ENCODE measurements at regions not wholly inside any gene's neighbourhood (a gene's known extent, or its start where the extent isn't known, plus 50 kb on each side); places are given as distances from the start of the nearest gene placed in this dataset.

GRCh38 chr12:92544322-92544721 is 158.5 kb upstream of the PLEKHG7 start:
- peak overlapping the region; percentile 63 for H2AFZ ChIP-seq (ENCODE audit: low read length)
- H3K36me3 ChIP-seq (ENCODE audit: insufficient read depth, low read length): no peaks in the 10 kb centered on the region
- H3K4me2 ChIP-seq (ENCODE audit: low read length): peak overlapping the region; percentile 53
- BruUV-seq (replicated peaks): no TSS peak
- H3K79me2 ChIP-seq (ENCODE audit: insufficient read depth, low read depth, low read length): no peaks in the 10 kb centered on the region
- H3K27ac ChIP-seq (ENCODE audit: low read depth, low read length, poor library complexity, severe bottlenecking): peak overlapping the region; percentile 6
- H3K9me2 ChIP-seq (ENCODE audit: insufficient read depth, low read length): no peaks in the 10 kb centered on the region
- TF ChIP-seq CTCF (conservative IDR thresholded peaks at IDR 0.05; ENCODE audit: low read length): no peak
- TF ChIP-seq EZH2phosphoT487 (IDR thresholded peaks at IDR 0.05; ENCODE audit: borderline replicate concordance, low read depth, low read length): no peak
- H4K20me1 ChIP-seq (ENCODE audit: insufficient read depth, low read length): no peaks in the 10 kb centered on the region
- CTCF ChIA-PET (ENCODE audit: unreplicated experiment): no interaction called here
- H3K4me3 ChIP-seq (ENCODE audit: low read depth, low read length, poor library complexity, severe bottlenecking): no peak overlapping the region
- intact Hi-C loops (cut with micrococcal nuclease; ENCODE audit: unreplicated experiment): no loop called here
- peaks cover 67% of the 10 kb centered on the region for H3K4me1 ChIP-seq (ENCODE audit: insufficient read depth, low read length, poor library complexity, severe bottlenecking)
- no peaks in the 10 kb centered on the region; the same call in 1 of the 2 replicates for H3K9me3 ChIP-seq (ENCODE audit: low read length)
- no peak for DNase-seq (ENCODE audit: low spot score)
- POLR2A ChIA-PET: interaction anchor here (0.7 to 2.0 kb wide), 9 partner anchors 18 to 318 kb away, joined by 3 to 9 read pairs (median 4); no protein-coding TSS in a partner anchor

- Histone ChIP-seq H3K9me2 (ENCODE audit: insufficient read depth, low read length) (no peaks in the 10 kb centered on the region), H4K20me1 (ENCODE audit: insufficient read depth, low read length) (no peaks in the 10 kb centered on the region), H2AFZ (ENCODE audit: low read length) (peak overlapping the region; percentile 63), H3K4me3 (ENCODE audit: low read depth, low read length, poor library complexity, severe bottlenecking) (no peak overlapping the region), H3K27ac (ENCODE audit: low read depth, low read length, poor library complexity, severe bottlenecking) (peak overlapping the region; percentile 6), H3K9me3 (ENCODE audit: low read length) (no peaks in the 10 kb centered on the region; the same call in 1 of the 2 replicates), H3K4me2 (ENCODE audit: low read length) (peak overlapping the region; percentile 53), H3K79me2 (ENCODE audit: insufficient read depth, low read depth, low read length) (no peaks in the 10 kb centered on the region), H3K36me3 (ENCODE audit: insufficient read depth, low read length) (no peaks in the 10 kb centered on the region), H3K4me1 (ENCODE audit: insufficient read depth, low read length, poor library complexity, severe bottlenecking) (peaks cover 72% of the 10 kb centered on the region)
- ChIA-PET CTCF (ENCODE audit: unreplicated experiment) (interaction anchor here (0.6 kb wide), 1 partner anchor 10 kb away, joined by 3 read pairs; no protein-coding TSS in a partner anchor), POLR2A (interaction anchor here (0.7 to 2.0 kb wide), 7 partner anchors 18 to 317 kb away, joined by 3 to 9 read pairs (median 4); no protein-coding TSS in a partner anchor)
- peak; percentile 44 for DNase-seq (ENCODE audit: low spot score)
- TF ChIP-seq CTCF (conservative IDR thresholded peaks at IDR 0.05; ENCODE audit: low read length) (no peak), EZH2phosphoT487 (IDR thresholded peaks at IDR 0.05; ENCODE audit: borderline replicate concordance, low read depth, low read length) (no peak)
- BruUV-seq (replicated peaks): no TSS peak
- intact Hi-C loops (cut with micrococcal nuclease; ENCODE audit: unreplicated experiment): no loop called here
Measured at GRCh38 chr12:92543840-92544239, 158.9 kb upstream of the PLEKHG7 start.

- Histone ChIP-seq H3K4me1 (ENCODE audit: insufficient read depth, low read length, poor library complexity, severe bottlenecking) (peaks cover 77% of the 10 kb centered on the region), H2AFZ (ENCODE audit: low read length) (peak overlapping the region; percentile 63; the same call in 1 of the 2 replicates), H3K4me2 (ENCODE audit: low read length) (peak overlapping the region; percentile 53), H4K20me1 (ENCODE audit: insufficient read depth, low read length) (no peaks in the 10 kb centered on the region), H3K9me2 (ENCODE audit: insufficient read depth, low read length) (no peaks in the 10 kb centered on the region), H3K4me3 (ENCODE audit: low read depth, low read length, poor library complexity, severe bottlenecking) (no peak overlapping the region), H3K9me3 (ENCODE audit: low read length) (no peaks in the 10 kb centered on the region; the same call in 1 of the 2 replicates), H3K79me2 (ENCODE audit: insufficient read depth, low read depth, low read length) (no peaks in the 10 kb centered on the region), H3K36me3 (ENCODE audit: insufficient read depth, low read length) (no peaks in the 10 kb centered on the region), H3K27ac (ENCODE audit: low read depth, low read length, poor library complexity, severe bottlenecking) (peak overlapping the region; percentile 6)
- ChIA-PET POLR2A (interaction anchor here (0.7 to 2.0 kb wide), 5 partner anchors 17 to 144 kb away, joined by 3 to 9 read pairs (median 5); no protein-coding TSS in a partner anchor), CTCF (ENCODE audit: unreplicated experiment) (interaction anchor here (0.6 kb wide), 1 partner anchor 11 kb away, joined by 3 read pairs; no protein-coding TSS in a partner anchor)
- BruUV-seq (replicated peaks): no TSS peak
- DNase-seq (ENCODE audit: low spot score): no peak
- intact Hi-C loops (cut with micrococcal nuclease; ENCODE audit: unreplicated experiment): no loop called here
- TF ChIP-seq EZH2phosphoT487 (IDR thresholded peaks at IDR 0.05; ENCODE audit: borderline replicate concordance, low read depth, low read length) (no peak), CTCF (conservative IDR thresholded peaks at IDR 0.05; ENCODE audit: low read length) (no peak)
Measured at GRCh38 chr12:92543359-92543758, 159.4 kb upstream of the PLEKHG7 start.

All from OCI-LY7 (cell line).